DMS79 treated with DMSO at 0.1 percent for 48 hours (cell line): ENCODE measurements at regions not wholly inside any gene's neighbourhood (a gene's known extent, or its start where the extent isn't known, plus 50 kb on each side); places are given as distances from the start of the nearest gene placed in this dataset.

Source experiments
- DNase-seq: peaks from one replicate; lab custom pipeline; 2025; lab: John Stamatoyannopoulos, UW

DNA sequence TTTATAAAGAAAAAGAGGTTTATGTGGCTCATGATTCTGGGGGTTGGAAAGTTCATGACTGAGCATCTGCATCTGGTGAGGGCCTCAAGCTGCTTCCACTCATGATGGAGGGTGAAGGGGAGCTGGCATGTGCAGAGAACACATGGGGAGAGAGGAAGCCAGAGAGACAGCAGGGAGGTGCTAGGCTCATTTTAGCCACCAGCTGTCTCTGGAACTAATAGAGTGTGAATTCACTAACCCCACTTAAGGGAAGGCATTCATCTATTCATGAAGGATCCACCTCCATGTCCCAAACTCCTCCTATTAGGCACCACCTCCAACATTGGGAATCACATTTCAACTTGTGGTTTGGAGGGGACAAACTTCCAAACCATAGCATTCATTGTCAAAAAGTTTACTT, 137.3 kb upstream of the PMEPA1 start:
- DNase-seq: no peak

DNA sequence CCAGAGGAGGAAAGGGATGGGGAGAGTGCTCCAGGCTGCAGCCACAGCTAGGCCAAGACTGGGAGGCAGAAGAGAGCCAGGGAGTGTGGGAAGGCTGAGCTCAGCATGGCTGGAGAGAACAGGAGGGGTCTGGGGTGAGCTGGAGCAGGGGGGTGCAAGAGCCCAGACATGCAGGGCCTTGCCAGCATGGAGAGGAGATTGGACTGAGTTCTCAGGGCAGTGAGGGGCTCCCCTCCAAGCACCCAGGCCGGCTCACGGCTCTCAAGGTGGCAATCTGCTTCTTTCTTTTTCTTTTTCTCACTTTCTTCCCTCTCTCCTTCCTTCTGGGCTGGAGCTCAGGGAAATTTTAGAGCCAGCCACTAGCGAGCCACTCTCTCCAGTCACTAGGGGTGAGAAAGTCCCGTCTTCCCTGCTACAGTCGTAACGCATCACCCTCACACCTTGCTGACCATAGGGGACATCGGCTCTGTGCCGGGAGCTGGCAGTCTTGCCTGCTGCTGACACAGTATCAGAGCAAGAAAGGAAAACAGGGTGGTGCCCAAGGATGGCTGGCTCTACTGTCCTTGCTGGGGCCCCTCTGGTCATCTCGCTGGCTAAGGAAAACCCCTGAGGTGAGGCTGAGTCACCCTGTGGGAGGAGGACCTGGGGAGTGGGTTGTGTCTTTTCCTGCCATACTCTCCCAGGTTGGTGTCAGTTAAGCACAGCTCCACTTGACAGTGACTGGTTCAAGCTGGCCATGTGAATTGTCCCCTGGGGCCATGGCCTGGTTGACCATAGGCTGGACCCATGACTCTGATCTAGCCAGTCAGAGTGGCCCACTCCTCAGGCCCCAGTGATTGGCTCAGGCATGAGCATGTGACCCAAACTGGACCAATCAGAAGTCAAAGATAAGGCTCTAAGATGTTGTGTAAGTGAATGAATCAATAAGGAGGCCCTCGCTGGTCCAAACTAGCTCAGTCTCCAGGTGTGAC, 135.1 kb upstream of the PMEPA1 start:
- DNase-seq: no peak

DNA sequence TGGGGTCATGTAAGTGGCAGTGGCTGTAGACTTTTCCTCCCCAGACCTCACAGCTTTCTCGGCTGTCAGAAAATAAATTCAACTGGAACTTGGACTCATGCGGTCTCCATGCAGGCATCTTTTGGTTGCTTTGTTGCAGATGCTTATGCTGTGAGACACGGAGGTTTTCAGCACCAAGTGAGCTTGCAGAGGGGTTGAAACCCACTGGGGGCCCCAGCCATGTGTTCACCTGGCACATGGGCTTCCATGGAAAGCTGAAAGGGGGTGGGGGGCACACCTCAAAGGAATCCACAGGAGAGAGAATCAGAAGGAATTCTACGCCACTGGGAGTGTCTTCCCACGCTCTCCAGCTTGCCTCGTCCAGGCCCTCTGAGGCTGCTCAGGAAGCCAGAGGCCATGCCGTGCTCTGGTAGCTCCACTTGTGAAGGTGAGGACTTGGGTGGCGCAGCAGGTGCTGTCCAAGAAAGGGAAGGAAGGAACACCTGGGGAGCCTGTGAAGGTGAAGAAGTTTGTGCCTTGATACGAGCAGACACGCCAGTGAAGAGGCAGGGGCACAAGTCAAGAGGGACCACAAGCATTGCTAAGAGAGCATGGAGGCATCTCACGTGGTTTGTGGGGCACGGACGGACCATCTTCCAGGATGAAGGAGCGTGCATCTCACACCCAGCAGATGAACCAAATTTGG, 134.3 kb upstream of the PMEPA1 start:
- DNase-seq: no peak

DNA sequence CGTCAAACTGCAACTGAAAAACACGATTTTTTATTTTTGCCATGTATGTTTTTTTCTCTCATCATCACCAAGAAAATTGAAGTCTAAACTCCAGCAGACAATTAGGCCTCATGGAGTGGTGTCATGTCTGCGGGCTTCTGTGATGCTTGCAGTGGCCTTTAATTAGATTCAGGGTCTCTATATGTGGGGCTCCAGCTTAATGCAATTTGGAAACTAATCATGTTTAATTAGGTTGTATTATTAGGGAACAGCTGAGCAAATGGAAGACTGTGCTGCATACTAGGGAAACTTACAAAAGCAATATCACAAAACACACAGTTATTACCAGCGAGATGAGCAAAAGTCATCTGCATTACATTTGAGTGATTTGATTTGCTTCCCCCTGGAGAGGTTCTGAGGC, 132.9 kb upstream of the PMEPA1 start:
- DNase-seq: no peak

DNA sequence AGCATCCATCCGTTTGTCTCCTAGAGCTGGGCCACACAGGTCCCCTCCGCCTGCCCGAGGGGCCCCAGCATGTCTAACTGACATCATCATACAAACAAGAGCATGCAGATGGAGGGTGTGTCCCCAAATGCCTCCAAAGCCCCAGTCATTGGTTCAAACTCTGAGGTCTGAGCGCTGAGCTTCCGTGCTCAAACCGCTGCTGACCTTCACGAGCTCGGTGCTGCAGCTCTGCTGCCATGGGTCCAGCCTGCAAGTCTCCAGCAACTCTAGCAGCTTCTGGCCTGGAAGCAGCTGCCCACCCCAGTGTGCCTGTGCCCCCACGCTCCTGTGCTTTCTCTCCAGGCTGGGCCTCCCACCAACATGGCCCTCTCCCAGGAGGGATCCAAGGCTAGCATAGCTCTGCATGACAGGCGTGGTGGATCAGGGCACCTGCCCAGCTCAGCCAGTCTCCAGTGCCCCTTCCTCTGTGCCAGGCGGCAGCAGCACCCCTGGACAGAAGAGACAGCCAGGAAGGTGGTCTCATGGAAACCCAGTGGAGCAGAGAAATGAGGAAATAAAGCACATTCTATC, 131.6 kb upstream of the PMEPA1 start:
- no peak for DNase-seq

DNA sequence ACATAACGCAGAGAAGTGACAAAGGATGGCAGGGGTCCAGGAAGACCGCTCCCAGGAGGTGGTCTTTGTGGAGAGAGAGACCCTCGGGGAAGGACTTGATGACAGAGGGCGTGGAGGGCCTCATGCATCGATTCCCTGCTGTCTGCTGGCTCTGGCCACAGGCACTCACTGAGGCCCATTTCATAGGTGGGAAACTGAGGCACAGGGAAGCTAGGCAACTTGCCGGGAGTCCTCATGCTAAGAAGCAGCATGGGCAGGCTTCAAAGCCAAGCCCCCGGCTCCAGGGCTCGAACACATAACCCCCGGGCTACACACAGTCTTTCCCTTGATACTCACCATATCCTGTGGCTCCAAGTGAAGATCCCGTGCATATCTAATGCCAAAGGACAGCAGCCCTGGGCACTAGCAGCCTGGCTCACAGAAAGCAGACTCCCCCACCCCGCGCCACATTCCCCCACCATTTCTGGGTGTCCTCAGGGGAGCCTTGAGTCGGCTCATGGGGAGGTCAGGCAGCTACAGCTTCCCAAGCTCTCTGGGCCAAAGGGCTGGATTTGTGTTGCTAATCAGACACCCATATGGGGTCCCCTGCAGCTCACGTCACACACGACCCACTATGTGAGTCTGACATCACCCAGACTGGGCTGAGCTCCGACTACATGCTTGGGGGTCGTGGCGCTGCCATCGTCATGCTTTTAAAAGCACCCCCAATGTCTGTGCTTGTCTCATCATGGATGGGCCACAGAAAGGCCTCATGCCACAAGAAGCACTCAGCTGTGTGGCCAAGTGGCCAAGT, 130.9 kb upstream of the PMEPA1 start:
- no peak for DNase-seq

DNA sequence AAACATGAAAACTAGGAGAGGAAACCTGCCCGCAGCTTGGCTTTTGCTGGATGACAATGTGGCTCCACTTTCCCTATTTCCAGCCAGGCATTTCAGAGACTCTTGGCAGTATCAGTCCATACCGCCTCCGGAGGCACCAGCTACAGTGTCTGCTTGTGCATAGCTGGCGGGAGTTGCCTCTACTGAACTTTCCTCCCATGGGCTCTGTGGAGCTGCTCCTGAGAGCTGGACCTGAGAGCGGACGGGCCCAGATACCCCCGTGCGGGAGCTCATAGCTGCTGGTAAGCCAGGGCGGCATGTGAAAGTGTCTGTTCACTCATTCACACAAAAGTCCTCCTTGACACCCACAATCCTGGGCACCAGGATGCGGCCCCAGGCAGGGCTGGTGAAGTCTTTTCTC, 130.3 kb upstream of the PMEPA1 start:
- no peak for DNase-seq

DNA sequence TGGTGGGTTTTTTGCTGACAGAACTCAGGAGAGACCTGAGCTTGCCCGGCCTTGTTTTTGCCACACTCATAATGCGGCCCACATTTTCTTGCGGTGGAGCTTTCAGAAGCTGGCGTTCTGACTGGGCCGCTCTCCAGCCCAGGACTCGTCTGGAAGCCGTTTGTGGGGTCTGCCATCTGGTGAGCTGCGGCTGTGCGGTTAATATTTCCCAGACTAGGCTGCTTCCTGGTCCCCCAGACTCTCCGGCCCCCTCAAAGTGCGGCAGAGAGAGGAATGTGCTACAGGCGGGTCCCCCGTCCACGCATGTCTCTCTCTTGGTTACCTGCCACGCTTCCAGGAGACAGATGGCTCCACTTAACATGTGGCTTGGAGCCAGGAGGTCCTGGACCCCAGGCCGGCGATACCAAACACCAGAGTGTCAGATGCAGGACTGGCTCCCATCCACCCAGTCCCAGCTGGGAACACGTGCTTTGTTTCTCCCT, 128.9 kb upstream of the PMEPA1 start:
- no peak for DNase-seq

DNA sequence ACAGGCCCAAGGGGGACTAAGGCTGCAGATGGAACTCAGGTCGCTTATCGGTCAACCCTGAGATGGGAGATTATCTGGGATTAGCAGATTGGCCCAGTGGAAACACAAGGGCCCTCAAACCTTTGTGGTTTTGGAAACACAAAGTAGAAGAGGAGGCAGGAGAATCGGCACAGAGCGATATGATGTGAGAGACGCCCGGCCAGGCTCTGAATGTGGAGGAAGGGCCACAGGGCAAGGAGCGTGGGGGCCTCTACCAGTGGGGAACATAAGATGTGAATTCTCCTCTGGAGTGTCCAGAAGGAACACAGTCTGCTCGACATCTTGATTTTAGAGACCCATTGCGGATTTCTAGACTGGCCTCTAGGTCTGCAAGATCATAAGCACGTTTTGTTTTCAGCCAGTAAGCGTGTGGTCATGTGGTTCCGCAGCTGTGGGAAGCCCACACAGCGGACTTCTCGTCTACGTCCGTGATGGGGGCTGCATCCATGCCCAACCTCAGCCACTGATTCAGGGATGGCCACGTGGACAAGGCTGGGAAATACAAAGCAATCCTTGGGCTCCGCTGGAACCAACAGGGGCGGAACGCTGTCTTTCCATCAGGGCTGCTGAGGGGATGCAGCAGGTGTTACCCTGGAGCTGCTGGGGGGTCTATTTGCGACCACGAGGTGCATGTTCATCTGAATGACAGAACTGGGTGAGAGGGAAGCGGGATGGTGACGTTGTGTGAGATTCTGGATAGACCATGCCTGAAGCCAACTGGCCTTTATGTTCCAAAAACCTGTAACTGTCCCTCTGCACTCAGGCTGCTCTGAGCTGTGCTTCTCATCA, 127.6 kb upstream of the PMEPA1 start:
- no peak for DNase-seq

DNA sequence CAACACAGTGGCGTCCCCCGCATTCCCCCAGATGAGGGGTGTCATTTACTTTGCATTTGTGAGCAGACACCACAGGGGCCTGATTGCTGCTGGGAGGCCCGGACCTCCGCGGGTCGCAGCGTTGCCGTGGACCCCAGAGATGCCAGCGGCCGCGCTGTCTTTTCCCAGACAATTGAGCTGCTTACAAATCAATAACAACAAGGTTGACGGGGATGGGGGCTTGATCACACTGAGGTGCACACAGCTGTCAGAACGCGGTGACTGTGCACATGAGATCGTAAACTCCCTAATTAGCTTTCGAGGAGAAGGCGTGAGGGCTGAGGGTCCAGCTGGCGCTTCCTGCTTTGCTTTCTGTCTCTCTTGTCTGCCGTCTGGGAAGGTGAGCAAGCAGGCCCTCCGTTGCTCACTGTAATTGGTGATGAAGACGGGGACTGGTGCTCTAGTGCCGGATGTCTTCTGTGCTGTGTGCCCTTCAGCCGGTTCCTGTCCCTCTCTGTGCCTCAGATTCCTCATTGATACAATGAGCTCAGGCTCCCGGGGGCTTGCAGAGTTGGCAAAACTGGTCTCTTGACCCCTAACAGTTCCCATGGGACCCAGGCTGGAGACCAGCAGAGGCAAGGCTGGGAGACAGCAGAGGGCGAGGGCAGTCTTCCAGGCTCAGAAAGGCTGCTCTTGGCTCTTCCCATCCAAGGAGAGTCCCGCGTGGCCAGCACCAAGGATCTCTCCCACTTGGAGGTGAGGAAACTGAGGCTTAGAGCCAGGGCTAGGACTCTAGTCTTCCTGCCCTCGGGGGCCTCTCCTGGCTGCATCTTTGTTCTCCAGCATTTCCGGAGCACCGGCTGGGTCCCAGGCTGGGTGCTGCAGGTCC, 126.0 kb upstream of the PMEPA1 start:
- no peak for DNase-seq

DNA sequence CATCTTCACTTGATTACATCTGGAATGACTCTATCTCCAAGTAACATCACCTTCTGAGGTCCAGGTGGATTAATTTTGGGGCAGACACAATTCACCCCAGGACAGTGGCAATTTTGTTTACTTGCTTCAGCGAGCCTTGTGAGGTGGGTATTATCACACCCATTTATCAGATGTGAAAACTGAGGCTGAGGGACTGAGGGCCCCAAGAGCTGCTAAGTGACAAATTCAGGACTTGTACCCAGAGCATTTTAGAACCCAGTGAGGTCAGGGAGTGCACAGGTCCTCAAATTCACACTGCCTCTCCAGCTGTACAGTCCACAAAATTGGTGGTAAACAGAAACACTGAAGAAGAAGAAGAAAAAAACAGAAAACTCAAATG, 125.2 kb upstream of the PMEPA1 start:
- no peak for DNase-seq

DNA sequence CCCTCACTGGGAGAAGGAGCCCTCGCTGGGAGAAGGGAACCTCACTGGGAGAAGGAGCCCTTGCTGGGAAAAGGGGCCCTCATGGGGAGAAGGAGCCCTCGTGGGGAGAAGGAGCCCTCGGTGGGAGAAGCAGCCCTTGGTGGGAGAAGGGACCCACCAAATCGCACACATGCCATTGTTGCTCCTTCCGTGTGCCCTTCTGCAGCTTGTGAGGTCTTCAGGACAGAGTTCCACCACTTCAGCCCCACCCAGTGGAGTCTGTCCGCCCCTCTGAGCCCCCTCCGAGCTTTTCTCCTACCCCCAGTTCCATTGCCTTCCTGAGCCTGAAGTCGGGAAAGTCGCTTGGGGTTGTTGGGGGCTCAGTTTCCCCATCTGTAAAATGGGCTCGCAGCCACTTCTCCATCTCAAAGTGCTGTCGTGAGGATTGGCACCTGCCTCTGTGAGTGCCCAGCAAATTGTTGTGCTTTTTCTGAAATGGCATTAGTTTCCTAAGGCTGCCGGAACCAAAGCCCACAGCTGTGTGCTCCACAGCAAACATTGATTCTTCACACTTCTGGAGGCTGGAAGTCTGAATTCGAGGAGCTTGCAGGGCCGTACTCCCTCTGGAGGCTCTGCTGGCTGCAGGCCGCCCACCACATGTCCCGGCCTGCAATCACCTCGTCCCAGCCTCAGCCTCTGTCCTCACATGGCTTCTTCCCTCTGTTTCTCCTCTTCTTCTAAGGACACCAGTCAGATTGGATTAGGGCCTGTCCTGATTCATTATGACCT, 124.7 kb upstream of the PMEPA1 start:
- no peak for DNase-seq

DNA sequence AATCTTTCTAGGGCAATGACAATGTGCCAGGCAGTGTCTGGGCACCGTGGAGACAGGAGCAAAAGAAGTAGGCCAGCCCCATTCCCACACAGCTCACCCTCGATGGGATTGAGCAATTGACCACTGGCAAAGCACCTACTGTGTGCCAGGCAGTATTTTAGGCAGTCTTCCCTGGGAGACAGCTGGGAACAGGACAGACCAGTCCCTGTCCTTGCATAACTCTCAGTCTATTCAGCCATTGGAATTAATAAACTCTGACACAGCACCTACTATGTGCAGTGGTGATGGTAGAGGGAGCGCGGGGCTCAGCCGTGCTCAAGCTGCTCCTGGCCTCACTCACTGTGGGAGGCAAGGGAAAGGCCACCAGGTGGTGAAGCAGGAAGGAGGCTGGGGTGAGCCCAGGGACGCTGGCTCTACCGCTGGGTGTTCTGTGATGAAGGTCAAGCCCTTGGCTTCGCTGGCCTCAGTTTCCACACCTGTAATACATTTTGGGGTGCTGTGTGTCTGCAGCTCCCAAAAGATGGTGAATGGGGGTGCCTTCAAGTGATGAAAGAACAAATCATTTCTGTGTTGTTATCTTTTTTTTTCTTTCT, 122.3 kb upstream of the PMEPA1 start:
- DNase-seq: no peak

DNA sequence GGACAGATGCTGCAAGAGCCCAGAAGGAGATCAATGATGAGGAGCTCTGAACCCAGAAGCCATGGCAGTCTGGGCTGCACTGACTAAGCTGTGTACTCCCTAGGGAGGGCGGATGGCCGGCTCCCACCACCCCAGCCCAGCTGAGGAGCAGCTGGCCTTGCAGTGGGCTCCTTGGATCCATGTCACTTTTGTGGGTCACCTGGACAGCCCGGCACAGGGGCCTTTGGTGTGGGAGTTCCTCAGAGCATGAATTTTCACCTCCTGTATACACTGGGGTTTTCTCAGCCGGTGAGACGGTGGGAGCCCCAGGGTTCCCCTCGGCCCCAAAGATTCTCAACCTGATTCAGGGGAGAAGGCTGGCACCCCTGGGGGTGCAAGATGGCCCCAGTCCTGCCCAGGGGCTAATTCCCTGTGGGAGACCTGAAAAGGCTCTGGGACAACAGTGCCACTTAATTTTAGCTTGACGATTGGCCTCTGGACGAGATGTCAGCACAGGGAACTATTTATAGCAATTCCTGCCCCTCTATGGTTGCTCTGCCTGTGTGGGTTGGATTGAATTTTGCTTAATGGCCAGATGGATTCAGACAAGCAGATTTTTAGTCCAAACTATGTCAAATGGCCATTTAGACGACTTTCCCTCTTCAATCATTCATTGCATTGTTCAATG, 121.6 kb upstream of the PMEPA1 start:
- DNase-seq: no peak

DNA sequence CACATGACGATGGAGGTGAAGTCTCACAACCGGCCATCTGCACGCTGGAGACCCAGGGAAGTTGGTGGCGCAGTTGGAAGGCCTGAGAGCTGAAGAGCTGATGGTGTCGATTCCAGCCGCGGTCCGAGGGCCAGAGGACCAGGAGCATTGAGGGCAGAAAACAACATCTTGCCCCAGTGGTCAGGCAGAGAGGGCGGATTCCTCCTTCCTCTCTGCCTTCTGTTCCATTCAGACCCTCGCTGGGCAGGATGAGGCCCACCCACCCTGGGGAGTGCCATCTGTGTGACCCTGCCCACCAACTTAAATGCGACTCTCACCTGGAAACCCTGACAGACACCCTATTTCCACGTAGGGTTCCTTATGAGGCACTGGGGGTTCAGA, 120.7 kb upstream of the PMEPA1 start:
- no peak for DNase-seq

DNA sequence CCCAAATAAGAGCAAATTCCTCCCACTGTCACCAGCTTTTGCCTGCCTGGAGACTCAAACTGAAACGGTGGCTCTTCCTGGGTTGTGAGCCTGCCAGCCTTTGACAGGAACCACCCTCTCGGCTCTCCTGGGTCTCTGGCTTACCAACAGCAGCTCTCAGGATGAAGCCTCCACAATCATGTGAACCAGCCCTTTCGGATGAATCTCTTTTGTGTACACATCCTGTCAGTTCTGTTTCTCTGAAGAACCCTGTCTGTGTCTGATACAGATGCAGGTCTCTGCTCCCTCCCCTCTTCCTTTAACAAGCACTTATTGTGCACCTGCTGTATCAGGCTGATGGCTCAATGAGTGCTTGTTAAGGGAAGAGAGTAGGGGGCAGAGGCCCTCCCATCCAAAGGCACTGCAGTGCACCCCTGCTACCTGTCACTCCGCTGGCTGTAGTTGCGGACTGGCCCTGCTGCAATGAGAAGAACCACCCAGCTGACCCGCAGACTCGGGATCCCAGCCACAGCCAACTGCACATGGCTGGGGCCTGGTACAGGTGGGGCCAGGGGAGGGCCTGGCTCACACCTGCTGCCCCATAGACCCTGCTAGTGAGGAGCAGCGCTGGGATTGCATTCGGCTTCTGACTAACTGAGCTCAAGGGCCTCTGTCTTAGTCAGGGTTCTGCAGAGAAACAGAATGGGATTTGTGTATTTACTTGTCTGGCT, 120.1 kb upstream of the PMEPA1 start:
- no peak for DNase-seq

DNA sequence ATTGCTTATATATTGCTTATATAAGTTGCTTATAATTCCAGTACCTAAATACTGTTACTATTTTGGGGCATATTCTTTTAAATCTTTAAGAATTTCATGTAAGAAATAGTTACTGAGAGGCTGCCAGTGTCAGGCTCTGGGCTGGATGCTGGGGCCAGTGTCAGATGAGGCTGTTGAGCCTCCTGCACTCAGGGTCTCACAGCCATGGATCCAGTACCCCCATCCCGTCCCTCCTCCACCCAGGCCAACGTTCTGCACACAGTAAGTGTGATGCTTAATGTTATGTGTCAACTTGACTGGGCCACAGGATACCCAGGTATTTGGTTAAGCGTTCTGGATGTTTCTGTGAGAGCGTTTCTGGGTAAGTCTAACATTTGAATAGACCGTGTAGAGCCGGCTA, 119.5 kb upstream of the PMEPA1 start:
- DNase-seq: no peak

DNA sequence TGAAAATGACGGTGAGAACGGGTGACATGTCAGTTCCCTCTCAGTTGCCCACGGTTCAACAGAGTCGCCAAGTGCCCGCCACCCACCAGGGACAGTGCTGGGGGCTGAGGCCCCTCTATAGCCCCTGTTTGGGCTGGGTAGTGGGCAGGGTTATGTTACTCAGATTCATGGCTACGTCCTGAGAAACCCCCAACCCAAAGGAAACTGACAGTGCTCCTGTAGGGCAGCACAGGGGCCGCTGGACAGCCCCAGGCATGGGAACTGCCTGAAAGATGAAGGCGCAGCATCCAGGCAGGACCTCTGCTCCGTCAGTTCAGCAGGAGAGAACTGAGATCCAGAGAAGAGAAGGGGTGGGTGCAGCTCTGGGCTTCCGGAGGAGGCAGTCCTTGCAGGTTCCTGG, 118.9 kb upstream of the PMEPA1 start:
- DNase-seq: no peak
